ENCODE measurements at regions not wholly inside any gene's neighbourhood (a gene's known extent, or its start where the extent isn't known, plus 50 kb on each side); places are given as distances from the start of the nearest gene placed in this dataset.

DNA sequence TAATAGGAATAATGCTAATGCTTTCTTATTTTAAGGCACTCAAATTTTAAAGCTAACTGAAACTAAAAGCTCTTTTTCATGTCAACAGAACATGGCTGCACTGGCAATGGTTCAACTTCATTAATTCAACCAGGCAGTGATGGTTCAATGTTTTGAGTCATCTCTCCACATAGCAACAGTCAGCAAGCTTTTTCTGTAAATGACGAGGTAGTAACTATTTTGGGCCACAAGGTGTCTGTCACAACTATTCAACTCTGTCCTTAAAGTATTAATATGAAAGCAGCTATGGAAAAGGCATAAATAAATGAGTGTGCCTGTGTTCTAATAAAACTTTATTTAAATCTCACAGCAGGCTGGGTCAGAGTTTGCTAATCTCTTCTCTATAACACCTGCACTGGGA lies 1425.6 kb upstream of the PIK3C3 start:
- TF ChIP-seq, protein P1, sequence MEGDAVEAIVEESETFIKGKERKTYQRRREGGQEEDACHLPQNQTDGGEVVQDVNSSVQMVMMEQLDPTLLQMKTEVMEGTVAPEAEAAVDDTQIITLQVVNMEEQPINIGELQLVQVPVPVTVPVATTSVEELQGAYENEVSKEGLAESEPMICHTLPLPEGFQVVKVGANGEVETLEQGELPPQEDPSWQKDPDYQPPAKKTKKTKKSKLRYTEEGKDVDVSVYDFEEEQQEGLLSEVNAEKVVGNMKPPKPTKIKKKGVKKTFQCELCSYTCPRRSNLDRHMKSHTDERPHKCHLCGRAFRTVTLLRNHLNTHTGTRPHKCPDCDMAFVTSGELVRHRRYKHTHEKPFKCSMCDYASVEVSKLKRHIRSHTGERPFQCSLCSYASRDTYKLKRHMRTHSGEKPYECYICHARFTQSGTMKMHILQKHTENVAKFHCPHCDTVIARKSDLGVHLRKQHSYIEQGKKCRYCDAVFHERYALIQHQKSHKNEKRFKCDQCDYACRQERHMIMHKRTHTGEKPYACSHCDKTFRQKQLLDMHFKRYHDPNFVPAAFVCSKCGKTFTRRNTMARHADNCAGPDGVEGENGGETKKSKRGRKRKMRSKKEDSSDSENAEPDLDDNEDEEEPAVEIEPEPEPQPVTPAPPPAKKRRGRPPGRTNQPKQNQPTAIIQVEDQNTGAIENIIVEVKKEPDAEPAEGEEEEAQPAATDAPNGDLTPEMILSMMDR (IDR thresholded peaks at IDR 0.05), result no peak
- TF ChIP-seq POLR2A (IDR thresholded peaks at IDR 0.05), result no peak
- TF ChIP-seq EP300 (IDR thresholded peaks at IDR 0.05), result no peak
